ENCODE measurements at regions not wholly inside any gene's neighbourhood (a gene's known extent, or its start where the extent isn't known, plus 50 kb on each side); places are given as distances from the start of the nearest gene placed in this dataset.
A peak's percentile ranks its signal among the peaks of the same experiment; 100 is the strongest.
"Not testable (repeated sequence)": the region's sequence is repeated elsewhere in the genome, so short reads cannot be mapped to it uniquely, and the experiment has no call there.

GRCh38 chr6:27617046-27617687 lies 144.3 kb upstream of the ZNF184 start:
- no peak for DNase-seq

- DNase-seq: no peak
These were observed 143.6 kb upstream of the ZNF184 start for GRCh38 chr6:27616328-27617045.

GRCh38 chr6:27611451-27611850 lies 138.5 kb upstream of the ZNF184 start:
- DNase-seq: no peak

- peak; percentile 18 for DNase-seq
These were observed 136.3 kb upstream of the ZNF184 start for GRCh38 chr6:27608916-27609883.

GRCh38 chr6:27605401-27606342 lies 132.8 kb upstream of the ZNF184 start:
- DNase-seq: no peak

GRCh38 chr6:27604986-27605385 lies 132.1 kb upstream of the ZNF184 start:
- DNase-seq: no peak

- no peak for DNase-seq
These were observed 128.9 kb upstream of the ZNF184 start for GRCh38 chr6:27601668-27602254.

- DNase-seq: no peak
These were observed 127.1 kb upstream of the ZNF184 start for GRCh38 chr6:27599859-27600532.

GRCh38 chr6:27597031-27597567 lies 124.2 kb upstream of the ZNF184 start:
- not testable (repeated sequence) for DNase-seq

- no peak for DNase-seq
These were observed 121.0 kb upstream of the ZNF184 start for GRCh38 chr6:27593861-27594260.

GRCh38 chr6:27593200-27593818 lies 120.4 kb upstream of the ZNF184 start:
- DNase-seq: no peak

- DNase-seq: peak; percentile 32
These were observed 119.7 kb upstream of the ZNF184 start for GRCh38 chr6:27592481-27593199.

GRCh38 chr6:27591699-27592480 lies 119.0 kb upstream of the ZNF184 start:
- no peak for DNase-seq

GRCh38 chr6:27585316-27585715 lies 112.4 kb upstream of the ZNF184 start:
- DNase-seq: not testable (repeated sequence)

- no peak for DNase-seq
These were observed 111.4 kb upstream of the ZNF184 start for GRCh38 chr6:27584326-27584725.

- DNase-seq: no peak
These were observed 110.2 kb upstream of the ZNF184 start for GRCh38 chr6:27582928-27583725.

GRCh38 chr6:27579973-27580372 lies 107.1 kb upstream of the ZNF184 start:
- no peak for DNase-seq

GRCh38 chr6:27577922-27578321 lies 105.0 kb upstream of the ZNF184 start:
- no peak for DNase-seq

Data from NCI-H526 treated with DMSO at 0.1 percent for 48 hours (cell line).